ENCODE measurements at regions not wholly inside any gene's neighbourhood (a gene's known extent, or its start where the extent isn't known, plus 50 kb on each side); places are given as distances from the start of the nearest gene placed in this dataset.

- DNase-seq (ENCODE audit: low spot score), result no peak
- no peak for TF ChIP-seq ATF3 (IDR thresholded peaks at IDR 0.05)
- no peak for TF ChIP-seq HNF4G (IDR thresholded peaks at IDR 0.05)
- no peak for TF ChIP-seq TAF1 (conservative IDR thresholded peaks at IDR 0.05)
- 59% methylated on average over 3 of the region's 3 CpGs for WGBS
Observed at GRCh38 chr3:80068459-80068858, 300.7 kb upstream of the ROBO1 start.

GRCh38 chr3:80063535-80063934 lies 295.7 kb upstream of the ROBO1 start:
- Histone ChIP-seq H3K4me3 (ENCODE audit: low read depth in 1 of 3, low read length in 3 of 3) (no peak overlapping the region), H3K27me3 (ENCODE audit: control insufficient read depth in 4 of 4, insufficient read depth in 4 of 4, low read length in 3 of 4) (no peaks in the 10 kb centered on the region), H3K4me1 (ENCODE audit: control insufficient read depth in 4 of 4, insufficient read depth in 4 of 4, low read length in 3 of 4) (no peaks in the 10 kb centered on the region), H3K9ac (ENCODE audit: low read depth in 1 of 2, low read length in 2 of 2) (no peak overlapping the region), H3K27ac (ENCODE audit: low read depth in 1 of 2, low read length in 2 of 2) (no peak overlapping the region), H3K36me3 (ENCODE audit: control insufficient read depth in 4 of 4, insufficient read depth in 3 of 4, low read depth in 1 of 4, low read length in 3 of 4) (no peaks in the 10 kb centered on the region), H3K9me3 (ENCODE audit: control insufficient read depth in 4 of 4, low read length in 3 of 4) (no peaks in the 10 kb centered on the region)
- DNase-seq (ENCODE audit: low spot score), result no peak
- TF ChIP-seq ZBTB33 (IDR thresholded peaks at IDR 0.05) (no peak), NR2F2 (IDR thresholded peaks at IDR 0.05) (no peak), GABPA (IDR thresholded peaks at IDR 0.05 in 1 of 2, conservative IDR thresholded peaks at IDR 0.05 in 1 of 2) (no peak), ATF3 (IDR thresholded peaks at IDR 0.05) (no peak), TAF1 (conservative IDR thresholded peaks at IDR 0.05) (no peak), FOXA2 (IDR thresholded peaks at IDR 0.05) (no peak), CTCF (IDR thresholded peaks at IDR 0.05; ENCODE audit: low read depth, low read length, missing input control) (no peak), MAX (IDR thresholded peaks at IDR 0.05) (no peak), HNF4G (IDR thresholded peaks at IDR 0.05) (no peak), YY1 (IDR thresholded peaks at IDR 0.05) (no peak), HNF4A (conservative IDR thresholded peaks at IDR 0.05) (no peak), FOXA1 (IDR thresholded peaks at IDR 0.05) (no peak), RXRA (IDR thresholded peaks at IDR 0.05) (no peak), RAD21 (IDR thresholded peaks at IDR 0.05) (no peak), REST (IDR thresholded peaks at IDR 0.05) (no peak), EGR1 (IDR thresholded peaks at IDR 0.05; ENCODE audit: low read depth in 2 of 2) (no peak), JUND (IDR thresholded peaks at IDR 0.05) (no peak)
- WGBS, result 89% methylated on average over 8 of the region's 8 CpGs

More at GRCh38 chr3:80068459-80068858, 300.7 kb upstream of the ROBO1 start:
- Histone ChIP-seq H3K9ac (ENCODE audit: low read depth in 1 of 2, low read length in 2 of 2) (no peak overlapping the region), H3K4me3 (ENCODE audit: low read depth in 1 of 3, low read length in 3 of 3) (no peak overlapping the region), H3K9me3 (ENCODE audit: control insufficient read depth in 4 of 4, low read length in 3 of 4) (no peaks in the 10 kb centered on the region), H3K27ac (ENCODE audit: low read depth in 1 of 2, low read length in 2 of 2) (no peak overlapping the region), H3K36me3 (ENCODE audit: control insufficient read depth in 4 of 4, insufficient read depth in 3 of 4, low read depth in 1 of 4, low read length in 3 of 4) (no peaks in the 10 kb centered on the region), H3K4me1 (ENCODE audit: control insufficient read depth in 4 of 4, insufficient read depth in 4 of 4, low read length in 3 of 4) (no peaks in the 10 kb centered on the region), H3K27me3 (ENCODE audit: control insufficient read depth in 4 of 4, insufficient read depth in 4 of 4, low read length in 3 of 4) (no peaks in the 10 kb centered on the region)
